MCF 10A (cell line): ENCODE measurements at regions not wholly inside any gene's neighbourhood (a gene's known extent, or its start where the extent isn't known, plus 50 kb on each side); places are given as distances from the start of the nearest gene placed in this dataset.

ENCODE experiments used
- BruUV-seq: library from RNA; stranded (reverse); fragments of 400-500 nt; replicated peaks from 2 replicates; lab custom pipeline; 2021; lab: Mats Ljungman, UMichigan
- CTCF ChIA-PET: fragments of 300-600 bp; sonication (Branson Sonifier 250); formaldehyde crosslinking; extraction: SDS; loops from one replicate; lab custom pipeline; 2021; ENCODE audit warnings: antibody characterized with exemption, inconsistent platforms; lab: Yijun Ruan, JAX
- POLR2A ChIA-PET: fragments of 300-600, 350-650 bp; sonication (Branson Sonifier 250); formaldehyde crosslinking; extraction: SDS; loops from one replicate; lab custom pipeline; 2020; ENCODE audit warnings: antibody characterized with exemption, inconsistent platforms; lab: Yijun Ruan, JAX
- DNase-seq: peaks from one replicate; pipeline ENCODE4 v3.0.0-alpha.2; 2018; ENCODE audit not compliant: unreplicated experiment
- H3K27ac Mint-ChIP-seq: one replicate; pipeline ENCODE4 v1.8.0; 2022; ENCODE audit warnings: mild to moderate bottlenecking, low read depth, mixed read lengths; ENCODE audit not compliant: unreplicated experiment
- H3K27me3 Mint-ChIP-seq: one replicate; pipeline ENCODE4 v1.8.0; 2022; ENCODE audit warnings: mixed read lengths; ENCODE audit not compliant: insufficient read depth, unreplicated experiment
- H3K36me3 Mint-ChIP-seq: one replicate; pipeline ENCODE4 v1.8.0; 2022; ENCODE audit warnings: mild to moderate bottlenecking, moderate library complexity, mixed read lengths; ENCODE audit not compliant: insufficient read depth, unreplicated experiment
- H3K4me1 Mint-ChIP-seq: one replicate; pipeline ENCODE4 v1.8.0; 2022; ENCODE audit warnings: mixed read lengths; ENCODE audit not compliant: insufficient read depth, unreplicated experiment
- H3K4me3 Mint-ChIP-seq: one replicate; pipeline ENCODE4 v1.8.0; 2022; ENCODE audit warnings: mild to moderate bottlenecking, moderate library complexity, mixed read lengths; ENCODE audit not compliant: unreplicated experiment
- H3K9me3 Mint-ChIP-seq: one replicate; pipeline ENCODE4 v1.8.0; 2022; ENCODE audit warnings: mixed read lengths; ENCODE audit not compliant: unreplicated experiment
- intact Hi-C: fragments of 100-400 bp; cut with micrococcal nuclease; formaldehyde crosslinking; loops from 2 replicates; pipeline ENCODE4 v1.14.1; 2022
- TF ChIP-seq, protein P1 (sequence below): fragments of 200-600 bp; IDR thresholded peaks from one replicate; pipeline ENCODE4 v1.8.0; 2022; ENCODE audit warnings: antibody characterized with exemption, mild to moderate bottlenecking; ENCODE audit not compliant: unreplicated experiment

GRCh38 chr1:147840909-147841308 lies 61.7 kb upstream of the GJA8 start:
- ChIA-PET CTCF (interaction anchor here (0.6 kb wide), 1 partner anchor 177 kb away, joined by 3 read pairs; no protein-coding TSS in a partner anchor), POLR2A (interaction anchor here (0.6 kb wide), 2 partner anchors 20 to 493 kb away, joined by 3 to 4 read pairs; no protein-coding TSS in a partner anchor)
- Mint-ChIP-seq H3K9me3 (no peaks in the 10 kb centered on the region), H3K4me3 (no peak overlapping the region), H3K27ac (no peak overlapping the region), H3K27me3 (no peaks in the 10 kb centered on the region), H3K36me3 (no peaks in the 10 kb centered on the region), H3K4me1 (peaks cover 6% of the 10 kb centered on the region)
- DNase-seq, result peak; percentile 23
- intact Hi-C loops, result no loop called here
- TF ChIP-seq, protein P1, sequence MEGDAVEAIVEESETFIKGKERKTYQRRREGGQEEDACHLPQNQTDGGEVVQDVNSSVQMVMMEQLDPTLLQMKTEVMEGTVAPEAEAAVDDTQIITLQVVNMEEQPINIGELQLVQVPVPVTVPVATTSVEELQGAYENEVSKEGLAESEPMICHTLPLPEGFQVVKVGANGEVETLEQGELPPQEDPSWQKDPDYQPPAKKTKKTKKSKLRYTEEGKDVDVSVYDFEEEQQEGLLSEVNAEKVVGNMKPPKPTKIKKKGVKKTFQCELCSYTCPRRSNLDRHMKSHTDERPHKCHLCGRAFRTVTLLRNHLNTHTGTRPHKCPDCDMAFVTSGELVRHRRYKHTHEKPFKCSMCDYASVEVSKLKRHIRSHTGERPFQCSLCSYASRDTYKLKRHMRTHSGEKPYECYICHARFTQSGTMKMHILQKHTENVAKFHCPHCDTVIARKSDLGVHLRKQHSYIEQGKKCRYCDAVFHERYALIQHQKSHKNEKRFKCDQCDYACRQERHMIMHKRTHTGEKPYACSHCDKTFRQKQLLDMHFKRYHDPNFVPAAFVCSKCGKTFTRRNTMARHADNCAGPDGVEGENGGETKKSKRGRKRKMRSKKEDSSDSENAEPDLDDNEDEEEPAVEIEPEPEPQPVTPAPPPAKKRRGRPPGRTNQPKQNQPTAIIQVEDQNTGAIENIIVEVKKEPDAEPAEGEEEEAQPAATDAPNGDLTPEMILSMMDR, result no peak
- no TSS peak for BruUV-seq

GRCh38 chr1:147842578-147842977 lies 60.0 kb upstream of the GJA8 start:
- intact Hi-C loops, result no loop called here
- H3K27me3 Mint-ChIP-seq, result no peaks in the 10 kb centered on the region
- peaks cover 3% of the 10 kb centered on the region for H3K4me1 Mint-ChIP-seq
- POLR2A ChIA-PET, result interaction anchor here (1.6 kb wide), 1 partner anchor 9 kb away, joined by 5 read pairs; no protein-coding TSS in a partner anchor
- H3K4me3 Mint-ChIP-seq, result no peak overlapping the region
- no TSS peak for BruUV-seq
- DNase-seq, result no peak
- CTCF ChIA-PET, result interaction anchor here (0.6 to 1.5 kb wide), 2 partner anchors 110 to 216 kb away, joined by 3 to 6 read pairs; no protein-coding TSS in a partner anchor
- H3K27ac Mint-ChIP-seq, result no peak overlapping the region
- TF ChIP-seq, protein P1, result no peak
- H3K9me3 Mint-ChIP-seq, result no peaks in the 10 kb centered on the region
- H3K36me3 Mint-ChIP-seq, result no peaks in the 10 kb centered on the region

GRCh38 chr1:147843486-147843885 lies 59.1 kb upstream of the GJA8 start:
- no TSS peak for BruUV-seq
- ChIA-PET CTCF (interaction anchor here (0.6 to 1.5 kb wide), 2 partner anchors 111 to 217 kb away, joined by 3 to 6 read pairs; no protein-coding TSS in a partner anchor), POLR2A (no interaction called here)
- Mint-ChIP-seq H3K36me3 (no peaks in the 10 kb centered on the region), H3K4me1 (no peaks in the 10 kb centered on the region), H3K27me3 (no peaks in the 10 kb centered on the region), H3K9me3 (no peaks in the 10 kb centered on the region), H3K27ac (no peak overlapping the region), H3K4me3 (no peak overlapping the region)
- TF ChIP-seq, protein P1, result no peak
- intact Hi-C loops, result no loop called here
- no peak for DNase-seq

- Mint-ChIP-seq H3K27ac (no peak overlapping the region), H3K27me3 (no peaks in the 10 kb centered on the region), H3K9me3 (no peaks in the 10 kb centered on the region), H3K4me1 (peaks cover 8% of the 10 kb centered on the region), H3K4me3 (no peak overlapping the region), H3K36me3 (no peaks in the 10 kb centered on the region)
- CTCF ChIA-PET, result no interaction called here
- TF ChIP-seq, protein P1, result no peak
- BruUV-seq, result no TSS peak
- no peak for DNase-seq
- POLR2A ChIA-PET, result interaction anchor here (0.5 kb wide), 1 partner anchor 232 kb away, joined by 3 read pairs; no protein-coding TSS in a partner anchor
- intact Hi-C loops, result no loop called here
Observed at GRCh38 chr1:147847831-147848230, 54.8 kb upstream of the GJA8 start.
